Panc1 (cell line): ENCODE measurements at regions not wholly inside any gene's neighbourhood (a gene's known extent, or its start where the extent isn't known, plus 50 kb on each side); places are given as distances from the start of the nearest gene placed in this dataset.
"Not testable (repeated sequence)": the region's sequence is repeated elsewhere in the genome, so short reads cannot be mapped to it uniquely, and the experiment has no call there.

Experiments
- ATAC-seq: fragments of 200-7000 bp; cut with Tn5 transposase; 2 replicates; pipeline ENCODE4 v1.9.1; 2020; ENCODE audit warnings: mild to moderate bottlenecking, moderate library complexity
- BruUV-seq: library from RNA; stranded (reverse); fragments of 400-500 nt; replicated peaks from 2 replicates; lab custom pipeline; 2021; lab: Mats Ljungman, UMichigan
- CTCF ChIA-PET: fragments of 300-600 bp; sonication (Branson Sonifier 250); formaldehyde crosslinking; loops from one replicate; lab custom pipeline; 2022; ENCODE audit warnings: antibody characterized with exemption; lab: Charles Lee
- POLR2A ChIA-PET: fragments of 300-600 bp; sonication (Branson Sonifier 250); formaldehyde crosslinking; loops from one replicate; lab custom pipeline; 2022; ENCODE audit warnings: antibody characterized with exemption; lab: Charles Lee
- DNase-seq: peaks from one replicate; pipeline ENCODE4 v3.0.0-alpha.2; 2010; ENCODE audit warnings: low read depth, low spot score
- H3K27ac ChIP-seq: 2 replicates; pipeline ENCODE4 v1.5.1; 2011; ENCODE audit warnings: mild to moderate bottlenecking, low read length, inconsistent platforms
- H3K27me3 ChIP-seq: fragments of 200-500 bp; sonication (Bioruptor generic); 2 replicates; pipeline ENCODE4 v1.6.0; 2014; ENCODE audit warnings: low read length, inconsistent platforms; ENCODE audit not compliant: control insufficient read depth, insufficient read depth
- H3K36me3 ChIP-seq: fragments of 200-500 bp; sonication (Bioruptor generic); 2 replicates; pipeline ENCODE4 v1.5.1; 2014; ENCODE audit warnings: inconsistent platforms, mild to moderate bottlenecking, low read length, moderate library complexity; ENCODE audit not compliant: control insufficient read depth, insufficient read depth
- H3K4me1 ChIP-seq: 2 replicates; pipeline ENCODE4 v1.5.1; 2011; ENCODE audit warnings: inconsistent platforms, mild to moderate bottlenecking, low read length, moderate library complexity; ENCODE audit not compliant: control insufficient read depth, insufficient read depth
- H3K4me3 ChIP-seq, 2 experiments: 2 replicates each; pipeline ENCODE4 v1.5.1; 2011 to 2012; ENCODE audit warnings: low read depth in 2 of 2, low read length in 2 of 2, mild to moderate bottlenecking in 2 of 2, inconsistent platforms in 1 of 2, moderate library complexity in 1 of 2
- H3K9me3 ChIP-seq: fragments of 200-500 bp; sonication (Bioruptor generic); 2 replicates; pipeline ENCODE4 v1.5.1; 2014; ENCODE audit warnings: low read depth, mild to moderate bottlenecking, inconsistent platforms, low read length, moderate library complexity; ENCODE audit not compliant: control insufficient read depth, insufficient read depth
- CTCF ChIP-seq: fragments of 450-650 bp; IDR thresholded peaks from 2 replicates; pipeline ENCODE4 v1.5.1; 2017; ENCODE audit warnings: mild to moderate bottlenecking
- POLR2AphosphoS5 ChIP-seq: IDR thresholded peaks from 2 replicates; pipeline ENCODE4 v1.6.1; 2012; ENCODE audit warnings: mild to moderate bottlenecking, low read depth, low read length, moderate library complexity
- REST ChIP-seq, 2 experiments: IDR thresholded peaks; 2 replicates each; pipeline ENCODE4 v1.6.1; 2011 to 2012; ENCODE audit warnings: low read depth in 2 of 2, control low read depth in 1 of 2, low read length in 1 of 2, mild to moderate bottlenecking in 1 of 2, moderate library complexity in 1 of 2; ENCODE audit not compliant: insufficient read depth in 1 of 2
- SIN3A ChIP-seq: IDR thresholded peaks from 2 replicates; pipeline ENCODE4 v1.6.1; 2012; ENCODE audit warnings: low read depth, mild to moderate bottlenecking, low read length, moderate library complexity, borderline replicate concordance; ENCODE audit not compliant: insufficient read depth
- TCF7L2 ChIP-seq: IDR thresholded peaks from 2 replicates; pipeline ENCODE4 v1.6.1; 2011; ENCODE audit warnings: mild to moderate bottlenecking, low read depth, low read length, inconsistent platforms
- in situ Hi-C: cut with HindIII; loops from 2 replicates; pipeline ENCODE4 v1.10.0; 2016; ENCODE audit warnings: low sequenced_read_pairs, low pct_unique_long_range_greater_than_20kb
- intact Hi-C: fragments of 100-400 bp; cut with micrococcal nuclease; formaldehyde crosslinking; loops from one replicate; pipeline ENCODE4 v1.10.0; 2022; ENCODE audit not compliant: unreplicated experiment

- DNase-seq, H3K27ac ChIP-seq, H3K27me3 ChIP-seq, H3K4me3 ChIP-seq, POLR2A ChIA-PET, intact Hi-C loops, H3K36me3 ChIP-seq, H3K4me1 ChIP-seq, BruUV-seq, in situ Hi-C loops, ATAC-seq, H3K9me3 ChIP-seq, CTCF ChIA-PET: not testable (repeated sequence)
Observed at GRCh38 chr17:14423156-14423555, 122.3 kb downstream of the HS3ST3B1 start.

GRCh38 chr17:14417336-14417735 is 116.5 kb downstream of the HS3ST3B1 start:
- ATAC-seq, result no peak
- in situ Hi-C loops (no loop called here), intact Hi-C loops (no loop called here)
- no peaks in the 10 kb centered on the region for H3K9me3 ChIP-seq
- no peaks in the 10 kb centered on the region for H3K4me1 ChIP-seq
- no TSS peak for BruUV-seq
- TF ChIP-seq REST (IDR thresholded peaks at IDR 0.05; ENCODE audit: insufficient read depth in 1 of 2, low read depth in 2 of 2, low read length in 1 of 2) (no peak), SIN3A (no peak), CTCF (no peak), POLR2AphosphoS5 (no peak), TCF7L2 (no peak)
- CTCF ChIA-PET, result no interaction called here
- H3K27me3 ChIP-seq, result no peaks in the 10 kb centered on the region
- H3K27ac ChIP-seq, result no peak overlapping the region
- DNase-seq, result no peak
- no peak overlapping the region for H3K4me3 ChIP-seq
- POLR2A ChIA-PET, result no interaction called here
- no peaks in the 10 kb centered on the region for H3K36me3 ChIP-seq

GRCh38 chr17:14409292-14409691 is 108.4 kb downstream of the HS3ST3B1 start:
- Histone ChIP-seq H3K4me3 (no peak overlapping the region), H3K36me3 (no peaks in the 10 kb centered on the region), H3K4me1 (no peaks in the 10 kb centered on the region), H3K9me3 (no peaks in the 10 kb centered on the region), H3K27ac (no peak overlapping the region), H3K27me3 (no peaks in the 10 kb centered on the region)
- ATAC-seq, result no peak
- ChIA-PET CTCF (no interaction called here), POLR2A (no interaction called here)
- in situ Hi-C loops, result no loop called here
- intact Hi-C loops, result no loop called here
- TF ChIP-seq SIN3A (no peak), CTCF (no peak), REST (IDR thresholded peaks at IDR 0.05; ENCODE audit: insufficient read depth in 1 of 2, low read depth in 2 of 2, low read length in 1 of 2) (no peak), TCF7L2 (no peak), POLR2AphosphoS5 (no peak)
- DNase-seq, result no peak
- no TSS peak for BruUV-seq
